GM12878 (cell line): ENCODE measurements at regions not wholly inside any gene's neighbourhood (a gene's known extent, or its start where the extent isn't known, plus 50 kb on each side); places are given as distances from the start of the nearest gene placed in this dataset.

Experiments used
- BCLAF1 ChIP-seq: fragments of 450-650 bp; IDR thresholded peaks from 2 replicates; pipeline ENCODE4 v1.6.1; 2017; ENCODE audit warnings: antibody characterized with exemption, mild to moderate bottlenecking, moderate library complexity
- CEBPB ChIP-seq, 2 experiments: fragments of 150-350 bp in 1 of 2; IDR thresholded peaks; 2 replicates each; pipeline ENCODE4 v1.6.1; 2012 to 2014; ENCODE audit warnings: low read depth in 2 of 2, low read length in 2 of 2, borderline replicate concordance in 1 of 2, inconsistent platforms in 1 of 2
- HSF1 ChIP-seq: fragments of 150-350 bp; IDR thresholded peaks from 2 replicates; pipeline ENCODE4 v1.6.1; 2014; ENCODE audit warnings: mild to moderate bottlenecking, low read depth, low read length
- MXI1 ChIP-seq: fragments of 150-350 bp; IDR thresholded peaks from 2 replicates; pipeline ENCODE4 v1.6.1; 2011; ENCODE audit warnings: low read depth, mild to moderate bottlenecking, inconsistent platforms, low read length, improper control_type of control experiment
- NFYA ChIP-seq: IDR thresholded peaks from 2 replicates; pipeline ENCODE4 v1.6.1; 2011; ENCODE audit warnings: low read depth, mild to moderate bottlenecking, low read length, improper control_type of control experiment, borderline replicate concordance
- SIN3A ChIP-seq: IDR thresholded peaks from 2 replicates; pipeline ENCODE4 v1.6.1; 2012; ENCODE audit warnings: low read depth, low read length, improper control_type of control experiment
- ZBTB4 ChIP-seq: fragments of 450-650 bp; formaldehyde crosslinking; IDR thresholded peaks from 2 replicates; pipeline ENCODE4 v1.4.0; 2022; ENCODE audit warnings: mild to moderate bottlenecking, moderate library complexity
- TF ChIP-seq, protein P1 (sequence below): IDR thresholded peaks from 2 replicates; pipeline ENCODE4 v1.6.1; 2011; ENCODE audit warnings: mild to moderate bottlenecking, low read depth, low read length, moderate library complexity; ENCODE audit not compliant: insufficient replicate concordance

- TF ChIP-seq HSF1 (no peak), ZBTB4 (CRISPR knock-in tag) (no peak), SIN3A (no peak), NFYA (no peak), CEBPB (IDR thresholded peaks at IDR 0.05; ENCODE audit: borderline replicate concordance in 1 of 2, low read depth in 2 of 2, low read length in 2 of 2) (no peak), MXI1 (no peak), BCLAF1 (no peak)
- TF ChIP-seq, protein P1, sequence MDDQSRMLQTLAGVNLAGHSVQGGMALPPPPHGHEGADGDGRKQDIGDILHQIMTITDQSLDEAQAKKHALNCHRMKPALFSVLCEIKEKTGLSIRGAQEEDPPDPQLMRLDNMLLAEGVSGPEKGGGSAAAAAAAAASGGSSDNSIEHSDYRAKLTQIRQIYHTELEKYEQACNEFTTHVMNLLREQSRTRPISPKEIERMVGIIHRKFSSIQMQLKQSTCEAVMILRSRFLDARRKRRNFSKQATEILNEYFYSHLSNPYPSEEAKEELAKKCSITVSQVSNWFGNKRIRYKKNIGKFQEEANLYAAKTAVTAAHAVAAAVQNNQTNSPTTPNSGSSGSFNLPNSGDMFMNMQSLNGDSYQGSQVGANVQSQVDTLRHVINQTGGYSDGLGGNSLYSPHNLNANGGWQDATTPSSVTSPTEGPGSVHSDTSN, result no peak
These were observed 156.7 kb upstream of the DIO3 start (continued) for GRCh38 chr14:101404426-101405170.
